Keratinocyte (primary cell): ENCODE measurements at regions not wholly inside any gene's neighbourhood (a gene's known extent, or its start where the extent isn't known, plus 50 kb on each side); places are given as distances from the start of the nearest gene placed in this dataset.

Experiments
- DNase-seq: peaks from one replicate; pipeline ENCODE4 v3.0.0-alpha.2; 2011; ENCODE audit warnings: low read depth, missing footprints, low spot score
- FAIRE-seq: peaks from 2 replicates; lab custom pipeline; 2011; peaks lifted over from hg19 to GRCh38; lab: Jason Lieb, UNC
- H2AFZ ChIP-seq: 2 replicates; pipeline ENCODE4 v1.6.0; 2012; ENCODE audit warnings: low read length, control low read depth, inconsistent platforms; ENCODE audit not compliant: control insufficient read depth
- H3K27ac ChIP-seq: 2 replicates; pipeline ENCODE4 v1.5.1; 2011; ENCODE audit warnings: low read length; ENCODE audit not compliant: control insufficient read depth, insufficient read depth
- H3K27me3 ChIP-seq: 3 replicates; pipeline ENCODE4 v1.6.0; 2011; ENCODE audit warnings: low read length; ENCODE audit not compliant: control insufficient read depth, insufficient read depth; ENCODE audit errors: extremely low read depth
- H3K36me3 ChIP-seq, 2 experiments: 2 replicates in 1 of 2; 3 replicates in 1 of 2; pipeline ENCODE4 v1.5.1; 2011; ENCODE audit warnings: low read length in 2 of 2, mild to moderate bottlenecking in 1 of 2; ENCODE audit not compliant: control insufficient read depth in 2 of 2, insufficient read depth in 2 of 2; ENCODE audit errors: extremely low read depth in 1 of 2
- H3K4me1 ChIP-seq: 3 replicates; pipeline ENCODE4 v1.5.1; 2011; ENCODE audit warnings: low read length; ENCODE audit not compliant: control insufficient read depth, insufficient read depth; ENCODE audit errors: extremely low read depth
- H3K4me2 ChIP-seq: 3 replicates; pipeline ENCODE4 v1.6.0; 2011; ENCODE audit warnings: low read depth, low read length; ENCODE audit not compliant: control insufficient read depth, insufficient read depth; ENCODE audit errors: extremely low read depth
- H3K4me3 ChIP-seq, 3 experiments: fragments of 200-600 bp in 1 of 3; sonication (generic) in 1 of 3; 2 replicates in 2 of 3; 3 replicates in 1 of 3; pipeline ENCODE4 v1.5.1; 2011 to 2016; ENCODE audit warnings: low read length in 3 of 3, mild to moderate bottlenecking in 3 of 3, control low read depth in 2 of 3, inconsistent platforms in 1 of 3, low read depth in 1 of 3, mixed read lengths in 1 of 3, mixed run types in 1 of 3, moderate library complexity in 1 of 3; ENCODE audit not compliant: control insufficient read depth in 2 of 3, insufficient read depth in 2 of 3; ENCODE audit errors: extremely low read depth in 1 of 3
- H3K79me2 ChIP-seq: 2 replicates; pipeline ENCODE4 v1.6.0; 2012; ENCODE audit warnings: low read length; ENCODE audit not compliant: control insufficient read depth, insufficient read depth
- H3K9ac ChIP-seq: 3 replicates; pipeline ENCODE4 v1.6.0; 2011; ENCODE audit warnings: low read length; ENCODE audit not compliant: control insufficient read depth, insufficient read depth; ENCODE audit errors: extremely low read depth
- H3K9me1 ChIP-seq: 3 replicates; pipeline ENCODE4 v1.6.0; 2011; ENCODE audit warnings: low read length; ENCODE audit not compliant: control insufficient read depth, insufficient read depth; ENCODE audit errors: extremely low read depth
- H3K9me3 ChIP-seq: 2 replicates; pipeline ENCODE4 v1.5.1; 2012; ENCODE audit warnings: low read depth, low read length; ENCODE audit not compliant: control insufficient read depth
- H4K20me1 ChIP-seq: 3 replicates; pipeline ENCODE4 v1.6.0; 2011; ENCODE audit warnings: low read length; ENCODE audit not compliant: control insufficient read depth, insufficient read depth; ENCODE audit errors: extremely low read depth
- EZH2 ChIP-seq: IDR thresholded peaks from one replicate; pipeline ENCODE4 v1.6.1; 2012; ENCODE audit warnings: inconsistent platforms, mild to moderate bottlenecking, low read length, moderate library complexity
- dilution Hi-C: fragments of 300-500 bp; cut with MboI; formaldehyde crosslinking; loops from one replicate; pipeline ENCODE4 v1.7.0; 2020; ENCODE audit warnings: low sequenced_read_pairs; ENCODE audit not compliant: extremely low pct_ligation_motif_present
- TF ChIP-seq, protein P1 (sequence below), 3 experiments: IDR thresholded peaks in 1 of 3; conservative IDR thresholded peaks in 1 of 3; optimal IDR thresholded peaks in 1 of 3; 2 replicates in 2 of 3; 3 replicates in 1 of 3; pipeline versions ENCODE3 to v1.5.1; 2011; ENCODE audit warnings: low read length in 3 of 3, mild to moderate bottlenecking in 3 of 3, moderate library complexity in 2 of 3, control low read depth in 1 of 3, inconsistent platforms in 1 of 3; ENCODE audit not compliant: insufficient read depth in 2 of 3; ENCODE audit errors: extremely low read depth in 1 of 3

DNA sequence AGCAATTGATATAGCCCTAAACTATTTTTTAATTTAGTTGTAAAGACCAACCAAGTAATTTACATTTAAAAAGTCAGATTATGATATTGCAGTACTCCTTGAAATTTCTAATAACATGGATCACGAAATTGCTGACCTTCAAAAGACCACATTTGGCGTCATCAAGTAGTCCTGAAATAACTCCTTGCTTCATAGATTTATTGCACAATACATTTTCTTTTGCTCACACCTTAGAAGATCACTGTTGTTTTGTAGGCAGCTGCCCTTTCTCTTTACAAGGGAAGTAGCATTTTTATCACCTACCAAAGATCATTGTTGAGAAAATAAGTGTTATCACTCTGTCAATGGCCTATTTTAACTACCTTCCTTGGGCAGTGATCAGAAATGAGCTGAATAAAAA lies 815.8 kb downstream of the METTL15 start:
- FAIRE-seq (no peak), DNase-seq (no peak)
- Histone ChIP-seq H3K36me3 (no peaks in the 10 kb centered on the region), H3K79me2 (no peaks in the 10 kb centered on the region), H3K4me3 (no peak overlapping the region), H3K27me3 (no peaks in the 10 kb centered on the region), H3K4me2 (no peak overlapping the region), H3K27ac (no peak overlapping the region), H4K20me1 (no peaks in the 10 kb centered on the region), H3K9me3 (no peaks in the 10 kb centered on the region), H2AFZ (no peak overlapping the region), H3K4me1 (no peaks in the 10 kb centered on the region), H3K9me1 (no peaks in the 10 kb centered on the region), H3K9ac (no peak overlapping the region)
- TF ChIP-seq, protein P1, sequence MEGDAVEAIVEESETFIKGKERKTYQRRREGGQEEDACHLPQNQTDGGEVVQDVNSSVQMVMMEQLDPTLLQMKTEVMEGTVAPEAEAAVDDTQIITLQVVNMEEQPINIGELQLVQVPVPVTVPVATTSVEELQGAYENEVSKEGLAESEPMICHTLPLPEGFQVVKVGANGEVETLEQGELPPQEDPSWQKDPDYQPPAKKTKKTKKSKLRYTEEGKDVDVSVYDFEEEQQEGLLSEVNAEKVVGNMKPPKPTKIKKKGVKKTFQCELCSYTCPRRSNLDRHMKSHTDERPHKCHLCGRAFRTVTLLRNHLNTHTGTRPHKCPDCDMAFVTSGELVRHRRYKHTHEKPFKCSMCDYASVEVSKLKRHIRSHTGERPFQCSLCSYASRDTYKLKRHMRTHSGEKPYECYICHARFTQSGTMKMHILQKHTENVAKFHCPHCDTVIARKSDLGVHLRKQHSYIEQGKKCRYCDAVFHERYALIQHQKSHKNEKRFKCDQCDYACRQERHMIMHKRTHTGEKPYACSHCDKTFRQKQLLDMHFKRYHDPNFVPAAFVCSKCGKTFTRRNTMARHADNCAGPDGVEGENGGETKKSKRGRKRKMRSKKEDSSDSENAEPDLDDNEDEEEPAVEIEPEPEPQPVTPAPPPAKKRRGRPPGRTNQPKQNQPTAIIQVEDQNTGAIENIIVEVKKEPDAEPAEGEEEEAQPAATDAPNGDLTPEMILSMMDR (optimal IDR thresholded peaks at IDR 0.05 in 1 of 3, IDR thresholded peaks at IDR 0.05 in 1 of 3, conservative IDR thresholded peaks at IDR 0.05 in 1 of 3; ENCODE audit: extremely low read depth in 1 of 3, insufficient read depth in 2 of 3, low read length in 3 of 3): no peak
- no peak for TF ChIP-seq EZH2
- dilution Hi-C loops: no loop called here

DNA sequence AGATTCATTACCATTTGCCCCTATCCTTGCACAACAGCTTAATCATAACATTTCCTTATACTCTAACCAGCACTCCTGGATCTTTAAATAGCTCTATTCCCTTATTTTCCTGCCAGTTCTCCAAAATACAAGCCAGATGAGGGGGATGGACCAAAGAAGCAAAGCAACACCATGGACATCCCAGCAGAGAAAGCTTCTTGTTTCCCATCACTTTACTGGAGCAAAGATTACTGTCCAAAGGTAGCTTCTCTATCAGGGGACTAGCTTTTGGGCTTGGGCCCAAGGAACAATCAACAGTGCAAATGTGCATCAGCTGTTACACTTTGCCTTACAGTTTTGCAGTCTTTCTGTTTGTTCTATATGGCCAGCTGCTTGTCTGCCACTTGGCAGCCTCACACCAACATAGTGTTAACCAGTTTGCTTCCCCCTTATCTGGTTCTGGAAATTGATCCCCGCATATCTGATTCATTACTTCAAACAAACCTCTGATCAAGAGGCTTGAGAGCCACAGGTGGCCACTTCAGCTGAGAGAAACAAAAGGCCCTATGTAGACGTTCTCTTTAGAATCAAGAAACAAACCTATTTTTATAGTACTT lies 814.3 kb downstream of the METTL15 start:
- Histone ChIP-seq H3K9ac (no peak overlapping the region), H3K27ac (no peak overlapping the region), H3K9me3 (no peaks in the 10 kb centered on the region), H3K4me1 (no peaks in the 10 kb centered on the region), H2AFZ (no peak overlapping the region), H3K36me3 (no peaks in the 10 kb centered on the region), H3K27me3 (no peaks in the 10 kb centered on the region), H3K4me2 (no peak overlapping the region), H4K20me1 (no peaks in the 10 kb centered on the region), H3K9me1 (no peaks in the 10 kb centered on the region), H3K4me3 (no peak overlapping the region), H3K79me2 (no peaks in the 10 kb centered on the region)
- TF ChIP-seq EZH2: no peak
- TF ChIP-seq, protein P1 (optimal IDR thresholded peaks at IDR 0.05 in 1 of 3, IDR thresholded peaks at IDR 0.05 in 1 of 3, conservative IDR thresholded peaks at IDR 0.05 in 1 of 3; ENCODE audit: extremely low read depth in 1 of 3, insufficient read depth in 2 of 3, low read length in 3 of 3): no peak
- no peak for FAIRE-seq
- dilution Hi-C loops: no loop called here
- DNase-seq: no peak
